HCT116 (cell line): ENCODE measurements at regions not wholly inside any gene's neighbourhood (a gene's known extent, or its start where the extent isn't known, plus 50 kb on each side); places are given as distances from the start of the nearest gene placed in this dataset.

Experiments
- ATAC-seq: fragments of 200-7000 bp; cut with Tn5 transposase; 2 replicates; pipeline ENCODE4 v1.9.1; 2020; ENCODE audit warnings: mild to moderate bottlenecking, moderate library complexity
- BruUV-seq: library from RNA; stranded (reverse); fragments of 400-500 nt; replicated peaks from 2 replicates; lab custom pipeline; 2021; lab: Mats Ljungman, UMichigan
- CTCF ChIA-PET: fragments of 300-600 bp; sonication (Branson Sonifier 250); formaldehyde crosslinking; loops from one replicate; lab custom pipeline; 2021; ENCODE audit warnings: antibody characterized with exemption; lab: Charles Lee
- POLR2A ChIA-PET: fragments of 300-600, 350-600 bp; sonication (Branson Sonifier 250); formaldehyde crosslinking; loops from one replicate; lab custom pipeline; 2021; ENCODE audit warnings: antibody characterized with exemption; lab: Charles Lee
- RAD21 ChIA-PET, 2 experiments: fragments of 300-600 bp; sonication (Branson Sonifier 250); formaldehyde crosslinking; loops; one replicate each; lab custom pipeline; 2023; ENCODE audit warnings: low total read pairs in 2 of 2; ENCODE audit not compliant: uncharacterized antibody in 2 of 2, unreplicated experiment in 2 of 2, low non-redundant PET in 1 of 2; lab: Charles Lee
- DNase-seq: peaks from one replicate; pipeline ENCODE4 v3.0.0-alpha.2; 2010; ENCODE audit warnings: low read depth, low spot score
- H2AFZ ChIP-seq: fragments of 200-600 bp; shearing (Covaris generic), sonication (generic); 2 replicates; pipeline ENCODE4 v1.6.1; 2017; ENCODE audit warnings: low read depth, mixed run types, mixed read lengths, antibody characterized with exemption, low read length; ENCODE audit not compliant: poor library complexity, severe bottlenecking
- H3K27ac ChIP-seq: 2 replicates; pipeline ENCODE4 v1.5.1; 2012; ENCODE audit warnings: low read depth, low read length
- H3K27me3 ChIP-seq: fragments of 200-600 bp; sonication (generic); 2 replicates; pipeline ENCODE4 v1.6.1; 2016; ENCODE audit warnings: mixed run types, low read length, mixed read lengths; ENCODE audit not compliant: insufficient read depth
- H3K36me3 ChIP-seq, 2 experiments: fragments of 200-500 bp in 1 of 2; fragments of 200-600 bp in 1 of 2; sonication (Bioruptor generic) in 1 of 2; sonication (generic) in 1 of 2; 2 replicates each; pipeline versions ENCODE4 v1.5.1 to v1.6.1; 2014 to 2016; ENCODE audit warnings: low read length in 2 of 2, inconsistent platforms in 1 of 2, mixed read lengths in 1 of 2, mixed run types in 1 of 2; ENCODE audit not compliant: insufficient read depth in 2 of 2, control insufficient read depth in 1 of 2
- H3K4me1 ChIP-seq, 2 experiments: fragments of 200-600 bp in 1 of 2; sonication (generic) in 1 of 2; 2 replicates each; pipeline versions ENCODE4 v1.5.1 to v1.6.1; 2012 to 2017; ENCODE audit warnings: low read length in 2 of 2, inconsistent platforms in 1 of 2, mild to moderate bottlenecking in 1 of 2, mixed read lengths in 1 of 2, mixed run types in 1 of 2, moderate library complexity in 1 of 2; ENCODE audit not compliant: insufficient read depth in 2 of 2, control insufficient read depth in 1 of 2
- H3K4me2 ChIP-seq: fragments of 200-600 bp; sonication (generic); 2 replicates; pipeline ENCODE4 v1.6.1; 2017; ENCODE audit warnings: mixed run types, low read length, mixed read lengths
- H3K4me3 ChIP-seq, 2 experiments: fragments of 200-600 bp in 1 of 2; sonication (generic) in 1 of 2; replicated peaks in 1 of 2; 2 replicates each; pipeline ENCODE4 v1.5.1; 2011 to 2016; ENCODE audit warnings: low read length in 2 of 2, control low read depth in 1 of 2, low read depth in 1 of 2, mild to moderate bottlenecking in 1 of 2, mixed read lengths in 1 of 2, mixed run types in 1 of 2
- H3K79me2 ChIP-seq: fragments of 200-600 bp; sonication (generic); 2 replicates; pipeline ENCODE4 v1.6.1; 2017; ENCODE audit warnings: mild to moderate bottlenecking, mixed run types, low read length, moderate library complexity, mixed read lengths; ENCODE audit not compliant: insufficient read depth
- H3K9ac ChIP-seq: fragments of 200-600 bp; sonication (generic); 2 replicates; pipeline ENCODE4 v1.6.1; 2016; ENCODE audit warnings: low read length, mixed read lengths
- H3K9me2 ChIP-seq: fragments of 200-600 bp; sonication (generic), shearing (Covaris generic); 2 replicates; pipeline ENCODE4 v1.6.1; 2017; ENCODE audit warnings: mixed run types, mild to moderate bottlenecking, moderate library complexity; ENCODE audit not compliant: insufficient read depth
- H3K9me3 ChIP-seq, 2 experiments: fragments of 200-500 bp in 1 of 2; fragments of 200-600 bp in 1 of 2; sonication (Bioruptor generic) in 1 of 2; sonication (generic) in 1 of 2; 2 replicates each; pipeline ENCODE4 v1.6.1; 2014 to 2017; ENCODE audit warnings: low read length in 2 of 2, mixed read lengths in 2 of 2, inconsistent platforms in 1 of 2, low read depth in 1 of 2, mild to moderate bottlenecking in 1 of 2, mixed run types in 1 of 2, moderate library complexity in 1 of 2; ENCODE audit not compliant: control insufficient read depth in 1 of 2, insufficient read depth in 1 of 2
- H4K20me1 ChIP-seq: fragments of 200-600 bp; sonication (generic), shearing (Covaris generic); 2 replicates; pipeline ENCODE4 v1.6.1; 2017; ENCODE audit warnings: mixed run types, mild to moderate bottlenecking, moderate library complexity; ENCODE audit not compliant: insufficient read depth
- CBX3 ChIP-seq: IDR thresholded peaks from 2 replicates; pipeline ENCODE4 v1.6.1; 2012; ENCODE audit warnings: low read depth
- EZH2 ChIP-seq: fragments of 200-600 bp; sonication (generic); IDR thresholded peaks from 2 replicates; pipeline ENCODE4 v1.6.1; 2017; ENCODE audit warnings: antibody characterized with exemption, mixed run types
- JUND ChIP-seq: IDR thresholded peaks from 2 replicates; pipeline ENCODE4 v1.6.1; 2012
- POLR2AphosphoS5 ChIP-seq: IDR thresholded peaks from 2 replicates; pipeline ENCODE4 v1.6.1; 2011; ENCODE audit warnings: mild to moderate bottlenecking, low read depth, low read length, moderate library complexity
- RAD21 ChIP-seq: IDR thresholded peaks from 2 replicates; pipeline ENCODE4 v1.6.1; 2012; ENCODE audit warnings: low read depth, mild to moderate bottlenecking
- REST ChIP-seq: IDR thresholded peaks from 2 replicates; pipeline ENCODE4 v1.6.1; 2012; ENCODE audit warnings: low read depth
- ZBTB33 ChIP-seq: IDR thresholded peaks from 2 replicates; pipeline ENCODE4 v1.6.1; 2011; ENCODE audit warnings: mild to moderate bottlenecking, low read length, moderate library complexity; ENCODE audit not compliant: insufficient replicate concordance; ENCODE audit errors: extremely low read depth
- intact Hi-C: fragments of 100-400 bp; cut with micrococcal nuclease; formaldehyde crosslinking; loops from 2 replicates; pipeline ENCODE4 v1.10.0; 2022
- TF ChIP-seq, protein P1 (sequence below): IDR thresholded peaks from 2 replicates; pipeline ENCODE4 v1.6.1; 2012

DNA sequence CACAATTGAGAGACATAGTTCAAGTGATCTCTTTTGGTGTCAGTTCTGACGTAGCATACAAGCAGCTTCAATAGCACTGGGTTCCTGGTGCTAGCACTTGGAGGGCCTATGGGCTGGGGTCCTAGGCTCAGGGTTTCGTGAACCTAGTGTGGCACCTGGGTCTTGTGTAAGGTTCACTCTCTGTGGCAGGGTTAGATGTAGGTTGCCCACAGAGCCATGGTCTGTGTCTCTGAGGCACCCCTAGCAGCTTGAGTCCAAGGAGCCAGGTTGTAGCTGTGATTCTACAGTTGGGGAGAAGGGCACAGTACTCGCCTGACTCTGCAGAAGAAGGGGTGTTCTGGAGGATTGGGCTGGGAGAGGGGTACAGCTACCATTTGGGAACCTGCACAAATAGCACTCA, 282.6 kb upstream of the LRRC3B start:
- Histone ChIP-seq H3K4me2 (no peak overlapping the region), H3K4me3 (no peak overlapping the region), H3K9me3 (no peaks in the 10 kb centered on the region; a peak in 1 of 4 replicates), H3K9ac (no peak overlapping the region)
- ATAC-seq = no peak
- RAD21 ChIA-PET = no interaction called here
- POLR2A ChIA-PET = no interaction called here
- no peak for TF ChIP-seq POLR2AphosphoS5
- no peak for TF ChIP-seq JUND
- no peak for TF ChIP-seq EZH2
- no peak for TF ChIP-seq ZBTB33
- TF ChIP-seq, protein P1, sequence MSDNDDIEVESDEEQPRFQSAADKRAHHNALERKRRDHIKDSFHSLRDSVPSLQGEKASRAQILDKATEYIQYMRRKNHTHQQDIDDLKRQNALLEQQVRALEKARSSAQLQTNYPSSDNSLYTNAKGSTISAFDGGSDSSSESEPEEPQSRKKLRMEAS = no peak
- no peak for TF ChIP-seq CBX3
- TF ChIP-seq RAD21 = no peak
- TF ChIP-seq REST = no peak
- TF ChIP-seq, all 23 proteins: peak for 0
- BruUV-seq = no TSS peak
- no peaks in the 10 kb centered on the region for H3K79me2 ChIP-seq
- no peaks in the 10 kb centered on the region for H3K36me3 ChIP-seq
- no peak for DNase-seq
- H4K20me1 ChIP-seq = no peaks in the 10 kb centered on the region
- H2AFZ ChIP-seq = no peak overlapping the region
- intact Hi-C loops = no loop called here
- H3K27ac ChIP-seq = no peak overlapping the region
- CTCF ChIA-PET = no interaction called here
- no peaks in the 10 kb centered on the region for H3K4me1 ChIP-seq
- no peaks in the 10 kb centered on the region for H3K27me3 ChIP-seq
- H3K9me2 ChIP-seq = no peaks in the 10 kb centered on the region
